HEK293T (cell line): ENCODE measurements at regions not wholly inside any gene's neighbourhood (a gene's known extent, or its start where the extent isn't known, plus 50 kb on each side); places are given as distances from the start of the nearest gene placed in this dataset.

Experiments
- CTCF ChIA-PET: fragments of 350-600 bp; formaldehyde crosslinking; extraction: SDS; loops from one replicate; lab custom pipeline; 2021; ENCODE audit warnings: antibody characterized with exemption, inconsistent platforms; lab: Yijun Ruan, JAX
- POLR2A ChIA-PET: fragments of 350-600 bp; formaldehyde crosslinking; extraction: SDS; loops from one replicate; lab custom pipeline; 2020; ENCODE audit warnings: antibody characterized with exemption, inconsistent platforms; lab: Yijun Ruan, JAX
- DNase-seq: peaks from one replicate; pipeline ENCODE4 v3.0.0; 2012; ENCODE audit warnings: mixed read lengths; ENCODE audit errors: extremely low spot score
- ARNT ChIP-seq: fragments of 450-650 bp; IDR thresholded peaks from 2 replicates; pipeline ENCODE4 v1.6.1; 2017; ENCODE audit warnings: mild to moderate bottlenecking
- BHLHE40 ChIP-seq: fragments of 450-650 bp; IDR thresholded peaks from 2 replicates; pipeline ENCODE4 v1.6.1; 2016; ENCODE audit warnings: mild to moderate bottlenecking, moderate library complexity, borderline replicate concordance
- CTBP1 ChIP-seq: fragments of 450-650 bp; IDR thresholded peaks from 2 replicates; pipeline ENCODE4 v1.6.1; 2016; ENCODE audit warnings: borderline replicate concordance
- ELF4 ChIP-seq: fragments of 450-650 bp; IDR thresholded peaks from 2 replicates; pipeline ENCODE4 v1.6.1; 2017; ENCODE audit warnings: antibody characterized with exemption
- FOXA1 ChIP-seq: fragments of 450-650 bp; IDR thresholded peaks from 2 replicates; pipeline ENCODE4 v1.6.1; 2016; ENCODE audit warnings: mild to moderate bottlenecking
- FOXK2 ChIP-seq: fragments of 450-650 bp; IDR thresholded peaks from 2 replicates; pipeline ENCODE4 v1.6.1; 2016; ENCODE audit warnings: mild to moderate bottlenecking
- FOXM1 ChIP-seq: fragments of 450-650 bp; IDR thresholded peaks from 2 replicates; pipeline ENCODE4 v1.6.1; 2017; ENCODE audit warnings: mild to moderate bottlenecking, borderline replicate concordance
- HDGF ChIP-seq: fragments of 450-650 bp; IDR thresholded peaks from 2 replicates; pipeline ENCODE4 v1.6.1; 2017; ENCODE audit warnings: antibody characterized with exemption, borderline replicate concordance
- L3MBTL2 ChIP-seq: fragments of 450-650 bp; conservative IDR thresholded peaks from 2 replicates; pipeline ENCODE4 v1.6.1; 2016; ENCODE audit warnings: mild to moderate bottlenecking
- LEF1 ChIP-seq: fragments of 450-650 bp; IDR thresholded peaks from 2 replicates; pipeline ENCODE4 v1.6.1; 2017; ENCODE audit warnings: mild to moderate bottlenecking, borderline replicate concordance
- NFRKB ChIP-seq: fragments of 450-650 bp; IDR thresholded peaks from 2 replicates; pipeline ENCODE4 v1.6.1; 2016; ENCODE audit warnings: mild to moderate bottlenecking, moderate library complexity
- SP1 ChIP-seq: fragments of 450-650 bp; IDR thresholded peaks from 2 replicates; pipeline ENCODE4 v1.6.1; 2017
- SUZ12 ChIP-seq: fragments of 450-650 bp; IDR thresholded peaks from 2 replicates; pipeline ENCODE4 v1.6.1; 2016; ENCODE audit warnings: mild to moderate bottlenecking
- TARDBP ChIP-seq: fragments of 450-650 bp; IDR thresholded peaks from 2 replicates; pipeline ENCODE4 v1.6.1; 2016
- ZNF384 ChIP-seq: fragments of 450-650 bp; IDR thresholded peaks from 2 replicates; pipeline ENCODE4 v1.6.1; 2016
- TF ChIP-seq, protein P1 (sequence below): fragments of 450-650 bp; IDR thresholded peaks from 2 replicates; pipeline ENCODE4 v1.6.1; 2016

DNA sequence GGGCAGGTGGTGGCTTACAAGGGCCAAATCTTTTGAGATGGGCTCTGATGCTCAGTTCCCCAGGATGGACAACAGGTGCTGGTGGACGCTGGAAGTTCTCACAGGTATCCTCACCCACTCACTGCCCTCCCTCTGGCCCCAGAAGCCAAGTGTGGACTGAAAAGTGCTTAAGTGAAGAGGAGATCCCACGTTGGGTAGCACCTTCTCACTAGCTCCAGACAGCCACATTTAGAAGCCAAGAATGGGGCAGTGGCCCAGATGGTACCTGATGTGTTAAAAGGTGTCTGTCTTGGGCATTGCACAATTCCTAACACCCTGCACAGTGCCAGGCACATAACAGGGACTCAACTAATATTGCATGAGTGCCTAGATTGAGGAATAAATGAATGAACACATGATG lies 115.3 kb upstream of the TEX51 start:
- no peak for DNase-seq
- TF ChIP-seq, protein P1, sequence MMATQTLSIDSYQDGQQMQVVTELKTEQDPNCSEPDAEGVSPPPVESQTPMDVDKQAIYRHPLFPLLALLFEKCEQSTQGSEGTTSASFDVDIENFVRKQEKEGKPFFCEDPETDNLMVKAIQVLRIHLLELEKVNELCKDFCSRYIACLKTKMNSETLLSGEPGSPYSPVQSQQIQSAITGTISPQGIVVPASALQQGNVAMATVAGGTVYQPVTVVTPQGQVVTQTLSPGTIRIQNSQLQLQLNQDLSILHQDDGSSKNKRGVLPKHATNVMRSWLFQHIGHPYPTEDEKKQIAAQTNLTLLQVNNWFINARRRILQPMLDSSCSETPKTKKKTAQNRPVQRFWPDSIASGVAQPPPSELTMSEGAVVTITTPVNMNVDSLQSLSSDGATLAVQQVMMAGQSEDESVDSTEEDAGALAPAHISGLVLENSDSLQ, result no peak
- TF ChIP-seq ZNF384 (no peak), SP1 (no peak), BHLHE40 (no peak), HDGF (no peak), L3MBTL2 (no peak), FOXK2 (no peak)
- ChIA-PET CTCF (no interaction called here), POLR2A (no interaction called here)

GRCh38 chr2:126784045-126784444 lies 114.6 kb upstream of the TEX51 start:
- ChIA-PET POLR2A (no interaction called here), CTCF (no interaction called here)
- DNase-seq, result no peak
- TF ChIP-seq, protein P1, result no peak
- TF ChIP-seq TARDBP (no peak), ARNT (no peak)

- TF ChIP-seq LEF1 (no peak), L3MBTL2 (no peak), ARNT (no peak), SUZ12 (no peak), ZNF384 (no peak), FOXM1 (no peak), CTBP1 (no peak), FOXK2 (no peak), ELF4 (no peak), FOXA1 (no peak), TARDBP (no peak), SP1 (no peak), NFRKB (no peak), HDGF (no peak), BHLHE40 (no peak)
- TF ChIP-seq, protein P1, result no peak
- no peak for DNase-seq
- ChIA-PET CTCF (no interaction called here), POLR2A (no interaction called here)
Measured at GRCh38 chr2:126784621-126785020, 114.1 kb upstream of the TEX51 start.

GRCh38 chr2:126785236-126785635 lies 113.5 kb upstream of the TEX51 start:
- ChIA-PET POLR2A (no interaction called here), CTCF (no interaction called here)
- no peak for TF ChIP-seq SUZ12
- TF ChIP-seq, protein P1, result no peak
- TF ChIP-seq LEF1, result no peak
- no peak for TF ChIP-seq TARDBP
- no peak for TF ChIP-seq CTBP1
- no peak for TF ChIP-seq L3MBTL2
- TF ChIP-seq NFRKB, result no peak
- no peak for TF ChIP-seq BHLHE40
- no peak for TF ChIP-seq SP1
- no peak for TF ChIP-seq FOXA1
- no peak for TF ChIP-seq HDGF
- TF ChIP-seq FOXK2, result no peak
- no peak for TF ChIP-seq ELF4
- TF ChIP-seq FOXM1, result no peak
- no peak for DNase-seq

- ChIA-PET POLR2A (no interaction called here), CTCF (no interaction called here)
- TF ChIP-seq LEF1 (no peak), BHLHE40 (no peak), HDGF (no peak), FOXK2 (no peak), SUZ12 (no peak), ZNF384 (no peak), ARNT (no peak), NFRKB (no peak), FOXM1 (no peak), CTBP1 (no peak), ELF4 (no peak), SP1 (no peak), TARDBP (no peak), L3MBTL2 (no peak), FOXA1 (no peak)
- TF ChIP-seq, protein P1, result no peak
- no peak for DNase-seq
Measured at GRCh38 chr2:126785862-126786261, 112.8 kb upstream of the TEX51 start.

DNA sequence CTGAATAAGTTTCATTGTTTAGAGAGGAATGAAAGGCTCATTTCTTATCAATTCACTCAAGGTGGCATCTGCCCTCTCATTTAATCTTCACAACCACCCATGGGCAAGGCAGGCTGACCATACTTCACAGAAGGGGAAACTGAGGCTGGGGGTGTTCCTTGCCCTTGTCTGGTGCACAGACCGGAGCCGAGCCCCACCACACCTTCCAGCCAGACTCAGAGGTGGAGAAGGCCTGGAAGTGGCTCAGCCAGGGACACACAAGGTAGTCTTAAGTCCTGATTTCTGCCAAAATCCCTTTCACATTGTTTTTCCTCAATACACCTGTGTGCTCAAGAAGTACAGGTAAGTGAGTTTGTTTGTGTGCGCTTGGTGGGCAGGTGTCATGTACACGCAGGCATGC lies 111.9 kb upstream of the TEX51 start:
- CTCF ChIA-PET, result no interaction called here
- no peak for DNase-seq
- POLR2A ChIA-PET, result no interaction called here
- TF ChIP-seq, protein P1, result no peak
- no peak for TF ChIP-seq HDGF
- TF ChIP-seq BHLHE40, result no peak
- no peak for TF ChIP-seq TARDBP
- no peak for TF ChIP-seq SUZ12
- no peak for TF ChIP-seq FOXM1
- TF ChIP-seq FOXA1, result no peak
- TF ChIP-seq SP1, result no peak
- TF ChIP-seq ZNF384, result no peak
- no peak for TF ChIP-seq ELF4
- TF ChIP-seq L3MBTL2, result no peak
- no peak for TF ChIP-seq NFRKB
- no peak for TF ChIP-seq FOXK2
- TF ChIP-seq CTBP1, result no peak
- no peak for TF ChIP-seq LEF1
